ENCODE measurements at regions not wholly inside any gene's neighbourhood (a gene's known extent, or its start where the extent isn't known, plus 50 kb on each side); places are given as distances from the start of the nearest gene placed in this dataset.
"Not testable (repeated sequence)": the region's sequence is repeated elsewhere in the genome, so short reads cannot be mapped to it uniquely, and the experiment has no call there.

DNA sequence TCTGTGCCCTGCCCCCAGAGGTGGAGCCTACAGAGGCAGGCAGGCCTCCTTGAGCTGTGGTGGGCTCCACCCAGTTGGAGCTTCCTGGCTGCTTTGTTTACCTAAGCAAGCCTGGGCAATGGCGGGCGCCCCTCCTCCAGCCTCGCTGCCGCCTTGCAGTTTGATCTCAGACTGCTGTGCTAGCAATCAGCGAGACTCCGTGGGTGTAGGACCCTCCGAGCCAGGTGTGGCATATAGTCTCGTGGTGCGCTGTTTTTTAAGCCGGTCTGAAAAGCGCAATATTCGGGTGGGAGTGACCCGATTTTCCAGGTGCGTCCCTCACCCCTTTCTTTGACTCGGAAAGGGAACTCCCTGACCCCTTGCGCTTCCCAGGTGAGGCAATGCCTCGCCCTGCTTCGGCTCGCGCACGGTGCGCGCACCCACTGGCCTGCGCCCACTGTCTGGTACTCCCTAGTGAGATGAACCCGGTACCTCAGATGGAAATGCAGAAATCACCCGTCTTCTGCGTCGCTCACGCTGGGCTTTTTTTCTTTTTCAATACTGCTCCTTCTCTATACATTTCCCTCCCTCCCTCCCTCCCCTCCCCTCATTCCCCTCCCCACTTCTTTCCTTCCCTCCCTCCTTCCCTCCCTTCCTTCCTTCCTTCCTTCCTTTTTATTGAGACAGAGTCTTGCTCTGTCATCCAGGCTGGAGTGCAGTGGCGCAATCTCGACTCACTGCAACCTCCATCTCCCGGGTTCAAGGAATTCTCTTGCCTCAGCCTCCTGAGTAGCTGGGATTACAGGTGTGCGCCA is 197.1 kb upstream of the TBL1XR1 start:
- DNase-seq (ENCODE audit: low read depth): not testable (repeated sequence)

DNA sequence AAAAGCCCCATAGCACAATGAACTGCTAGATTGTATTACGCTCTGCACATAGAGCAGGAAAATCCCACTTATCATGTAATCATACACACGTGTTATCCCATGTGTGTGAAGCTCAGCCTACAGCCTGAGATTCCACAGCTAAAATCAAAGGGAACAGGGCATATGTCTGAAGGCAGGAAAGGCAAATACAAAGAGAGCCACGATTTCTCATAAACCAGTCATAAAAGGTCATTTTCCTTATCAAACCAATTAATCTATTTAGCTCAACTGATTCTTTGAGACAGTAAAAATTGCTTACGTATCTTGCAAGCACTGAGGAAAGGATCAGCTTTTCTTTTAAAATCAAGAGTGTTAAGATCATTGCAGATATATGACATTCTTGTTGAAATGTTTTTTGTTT is 199.5 kb upstream of the TBL1XR1 start:
- DNase-seq (ENCODE audit: low read depth): no peak

DNA sequence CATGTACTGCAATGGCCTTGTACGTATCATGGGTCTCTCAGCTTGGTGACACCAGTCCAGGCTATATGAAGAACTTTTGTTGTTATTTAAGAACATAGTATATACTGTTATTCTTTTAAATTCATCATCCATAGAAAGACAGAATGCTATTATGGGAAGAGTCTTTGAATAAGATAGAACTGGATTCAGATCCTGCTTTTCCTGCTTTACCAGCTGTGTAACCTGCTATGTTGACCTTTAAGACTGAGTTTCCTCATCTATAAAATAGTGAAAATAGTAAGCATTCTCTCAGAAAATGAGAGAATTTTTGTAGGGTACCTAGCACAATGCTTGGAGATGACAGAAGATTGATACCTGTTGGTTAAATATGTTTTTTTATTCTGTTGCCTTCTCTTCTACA is 204.1 kb upstream of the TBL1XR1 start:
- no peak for DNase-seq (ENCODE audit: low read depth)

DNA sequence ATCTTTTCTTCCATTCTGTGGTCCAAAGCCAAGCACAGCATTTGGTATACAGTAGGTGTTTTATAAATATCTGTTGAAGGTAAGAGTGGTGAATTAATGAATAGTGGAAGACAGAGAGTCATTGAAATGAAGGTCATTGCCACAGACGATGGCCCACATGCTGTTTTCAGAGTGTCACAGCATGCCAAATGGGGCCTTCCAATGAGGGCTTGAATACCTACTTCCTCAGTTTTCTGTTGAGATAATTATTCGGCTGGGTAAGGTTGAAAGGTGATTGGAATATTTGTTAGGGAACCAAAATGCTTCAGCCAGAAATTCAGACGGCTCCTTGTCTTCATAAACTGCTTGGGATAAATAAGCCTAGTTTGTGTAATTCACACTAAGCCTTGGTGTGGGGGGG is 205.3 kb upstream of the TBL1XR1 start:
- no peak for DNase-seq (ENCODE audit: low read depth)

DNA sequence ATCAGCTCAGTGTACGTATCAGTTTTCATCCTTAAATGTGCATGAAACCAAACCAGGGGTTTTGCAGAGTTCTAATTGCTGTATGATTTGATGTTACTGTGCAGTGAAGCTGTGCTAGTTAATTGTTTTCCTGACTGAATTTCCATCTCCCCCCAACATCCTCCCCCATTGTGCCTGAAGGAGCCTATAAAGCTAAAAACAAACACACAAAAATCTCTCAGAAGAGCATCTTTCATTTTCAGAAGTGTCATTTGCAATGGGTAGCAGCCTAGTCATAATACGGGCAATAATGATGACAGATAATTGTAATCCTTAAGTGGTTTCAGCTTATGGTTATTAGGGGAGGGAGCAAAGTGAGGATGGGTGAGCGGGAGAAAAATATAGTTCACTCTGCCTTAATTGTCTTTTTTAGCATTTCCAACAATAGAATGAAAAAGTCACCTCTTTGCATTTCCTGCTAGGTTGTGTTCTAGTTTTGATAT is 207.9 kb upstream of the TBL1XR1 start:
- DNase-seq (ENCODE audit: low read depth): no peak

DNA sequence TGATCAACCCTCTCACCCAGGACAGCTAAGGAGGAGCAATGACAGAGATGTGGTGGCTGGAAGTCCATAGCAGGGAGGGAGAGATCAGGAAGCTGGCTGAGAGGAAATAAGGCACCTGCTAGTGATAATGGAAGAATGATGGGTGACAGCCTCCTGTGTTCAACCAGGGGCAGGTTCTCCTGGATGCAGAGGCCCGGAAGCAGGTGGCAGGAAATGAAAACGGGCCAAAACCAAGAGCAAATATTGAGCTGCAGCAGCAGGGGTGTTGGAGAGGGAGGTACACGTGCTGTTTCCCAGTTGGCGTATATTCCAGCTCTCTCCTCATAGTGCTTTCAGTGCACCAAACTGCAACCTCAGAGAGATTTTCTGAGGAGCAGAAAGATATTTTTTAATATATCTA is 213.4 kb upstream of the TBL1XR1 start:
- DNase-seq (ENCODE audit: low read depth): no peak

DNA sequence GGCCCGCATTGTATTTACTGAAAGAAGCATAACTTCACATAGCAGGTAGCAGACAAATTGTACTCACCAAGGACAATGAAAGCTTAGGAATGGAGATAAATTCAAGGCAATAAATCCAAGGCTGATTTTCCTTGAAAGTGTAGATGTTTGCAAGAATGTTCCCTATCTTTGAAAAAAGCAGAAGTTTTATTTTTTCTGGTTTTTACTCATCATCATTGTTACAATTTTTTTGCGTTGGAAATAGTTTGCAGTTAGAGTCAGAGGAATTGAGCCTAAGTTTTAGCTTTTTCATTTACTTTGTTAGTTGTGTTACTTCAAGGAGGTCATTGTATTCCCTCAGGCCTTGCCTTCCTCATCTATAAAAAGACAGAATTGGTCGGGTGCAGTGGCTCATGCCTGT is 213.9 kb upstream of the TBL1XR1 start:
- no peak for DNase-seq (ENCODE audit: low read depth)

DNA sequence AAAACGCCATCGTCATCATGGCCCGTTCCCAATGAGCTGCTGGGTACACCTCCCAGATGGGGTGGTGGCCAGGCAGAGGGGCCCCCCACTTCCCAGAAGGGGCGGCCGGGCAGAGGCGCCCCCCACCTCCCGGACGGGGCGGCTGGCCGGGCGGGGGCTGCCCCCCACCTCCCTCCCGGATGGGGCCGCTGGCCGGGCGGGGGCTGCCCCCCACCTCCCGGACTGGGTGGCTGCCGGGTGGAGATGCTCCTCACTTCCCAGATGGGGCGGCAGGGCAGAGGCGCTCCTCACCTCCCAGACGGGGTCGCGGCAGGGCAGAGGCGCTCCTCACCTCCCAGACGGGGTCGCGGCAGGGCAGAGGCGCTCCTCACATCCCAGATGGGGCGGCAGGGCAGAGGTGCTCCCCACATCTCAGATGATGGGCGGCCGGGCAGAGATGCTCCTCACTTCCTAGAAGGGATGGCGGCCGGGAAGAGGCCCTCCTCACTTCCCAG is 215.4 kb upstream of the TBL1XR1 start:
- DNase-seq (ENCODE audit: low read depth): not testable (repeated sequence)

DNA sequence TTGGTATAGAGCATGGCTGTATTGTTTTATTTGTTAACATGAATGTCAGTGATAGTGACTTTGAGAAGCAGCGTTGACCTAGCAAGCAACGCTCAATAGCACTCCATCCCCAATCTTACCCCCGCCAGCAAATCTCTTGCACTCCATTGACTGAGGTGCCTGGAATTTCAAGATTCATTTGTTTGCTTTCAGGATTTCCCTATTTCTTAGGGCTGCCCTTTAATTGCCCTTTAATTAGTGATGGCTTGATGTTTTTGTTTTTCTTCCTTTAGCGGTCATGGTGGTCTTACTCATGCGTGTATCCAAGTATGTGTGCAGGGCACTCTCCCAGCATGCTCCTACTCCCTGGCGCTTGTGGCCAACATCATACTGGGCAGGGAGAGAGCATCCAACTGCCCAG is 216.8 kb upstream of the TBL1XR1 start:
- DNase-seq (ENCODE audit: low read depth): no peak

DNA sequence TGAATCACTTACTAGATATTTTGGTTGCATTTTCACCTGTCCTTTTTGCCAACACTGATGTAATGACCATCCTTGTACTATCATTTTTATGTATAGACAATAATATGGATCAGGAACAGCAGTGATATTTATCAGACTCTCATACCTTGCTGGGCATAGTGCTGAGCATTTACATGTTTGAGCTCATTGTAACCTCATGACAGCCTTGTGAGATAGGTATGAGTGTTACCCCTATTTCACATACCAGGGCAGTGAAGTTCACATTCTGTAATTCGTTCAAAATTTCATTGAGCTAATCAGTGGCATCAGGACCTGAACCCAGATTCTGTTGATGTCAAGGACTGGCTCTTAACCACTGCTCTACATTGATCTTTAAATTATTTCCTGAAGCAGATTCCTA is 221.5 kb upstream of the TBL1XR1 start:
- no peak for DNase-seq (ENCODE audit: low read depth)

DNA sequence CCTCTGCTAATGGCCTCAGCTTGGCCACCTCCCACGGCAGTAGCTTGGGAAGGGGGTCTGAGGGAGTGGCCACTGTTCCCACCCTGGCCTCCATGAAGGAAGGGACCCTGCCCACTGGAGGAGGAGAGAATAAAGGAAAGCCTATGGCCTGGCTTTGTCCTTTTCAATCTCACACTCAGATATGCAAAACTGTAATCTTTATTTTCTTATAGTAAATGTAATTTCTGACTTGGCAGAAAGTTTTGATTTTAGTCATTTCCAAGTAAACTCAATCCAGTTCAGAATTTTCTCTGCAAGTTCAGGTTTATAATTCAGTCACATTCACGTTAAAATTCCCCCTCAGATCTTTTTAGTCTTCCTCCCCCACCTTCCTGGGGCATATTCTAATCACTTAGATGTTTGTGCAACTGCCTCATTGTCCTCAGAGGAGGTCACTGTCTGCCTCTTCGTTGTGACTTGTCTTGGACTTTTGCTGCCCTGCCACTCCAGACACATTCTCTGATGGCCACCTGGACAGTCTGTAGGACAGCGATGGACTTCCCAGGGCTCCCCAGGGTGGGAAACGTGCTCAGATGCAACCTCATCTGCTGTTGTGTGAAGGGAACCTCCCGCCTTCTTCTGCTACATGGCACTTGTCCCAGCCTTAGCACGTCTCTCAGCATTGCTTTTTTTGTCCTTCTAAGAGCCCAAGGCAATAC is 222.8 kb upstream of the TBL1XR1 start:
- DNase-seq (ENCODE audit: low read depth): no peak

DNA sequence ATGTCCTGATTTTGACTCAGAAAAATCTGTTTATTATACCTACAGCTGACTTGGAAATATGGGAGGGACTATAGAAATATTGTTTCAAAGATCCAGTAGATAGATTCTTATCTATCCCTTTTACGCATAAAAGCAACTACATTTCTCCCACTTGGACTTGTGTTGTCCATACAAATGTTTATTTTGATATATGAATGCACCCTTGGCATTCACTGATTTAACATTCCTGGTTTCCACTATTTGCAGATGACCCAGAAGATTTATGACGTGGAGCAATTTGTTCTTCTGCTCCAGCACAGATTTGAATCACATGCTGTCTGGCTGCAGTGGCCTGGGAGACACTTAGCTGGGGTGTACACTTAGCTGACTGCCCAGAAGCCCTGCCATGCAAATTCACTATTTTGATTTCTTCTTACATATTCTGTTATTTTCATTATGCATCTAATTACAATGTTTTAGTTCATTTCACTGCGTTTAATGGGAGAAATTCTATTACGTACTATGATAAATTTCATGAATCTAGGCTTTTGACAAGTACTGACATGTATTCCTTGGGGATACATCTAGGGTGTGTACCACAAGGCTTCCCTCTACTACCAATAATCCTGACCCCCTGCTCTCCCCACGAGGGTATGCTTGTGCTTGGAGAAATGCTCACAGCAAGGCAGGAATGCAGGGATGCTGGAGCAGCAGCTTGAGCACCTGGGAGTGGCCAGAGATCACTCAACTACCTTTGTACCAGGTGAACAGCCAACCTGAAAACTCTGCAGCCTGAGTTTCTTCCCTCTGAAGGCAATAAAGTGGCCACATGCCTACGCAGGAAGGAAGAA is 223.6 kb upstream of the TBL1XR1 start:
- no peak for DNase-seq (ENCODE audit: low read depth)

DNA sequence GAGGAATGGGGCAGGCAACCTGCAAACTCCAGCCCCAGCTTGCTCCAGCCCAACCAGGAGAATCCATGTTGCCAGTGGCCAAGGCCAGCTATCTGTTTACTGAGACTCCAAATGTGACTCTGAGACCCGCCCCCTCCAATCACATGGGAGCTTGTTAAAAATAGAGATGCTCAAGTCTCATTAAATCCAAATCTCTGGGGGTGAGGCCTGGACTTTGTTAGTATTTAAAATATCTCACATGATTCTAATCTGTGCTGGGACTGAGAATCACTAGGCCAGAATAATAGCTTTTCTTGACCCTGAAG is 224.2 kb upstream of the TBL1XR1 start:
- DNase-seq (ENCODE audit: low read depth): no peak

DNA sequence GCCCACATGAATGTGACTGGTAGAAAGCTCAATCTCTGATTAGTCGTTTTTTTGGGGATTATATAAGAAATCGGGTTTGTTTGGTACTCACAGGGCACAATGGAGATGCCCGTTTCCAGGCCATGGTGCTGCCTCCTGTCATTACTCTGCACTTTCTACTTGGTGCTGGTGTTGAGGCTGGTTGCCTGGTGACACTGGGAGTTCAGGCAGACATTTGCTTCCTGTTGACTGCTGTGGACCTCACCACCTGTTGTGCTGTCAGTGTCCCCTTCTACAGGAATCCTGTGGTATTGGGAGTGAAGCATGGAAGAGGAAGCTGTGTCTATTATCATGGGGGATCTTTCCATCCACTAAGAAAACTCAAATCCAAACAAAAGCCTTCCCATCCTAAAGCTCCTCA is 227.2 kb upstream of the TBL1XR1 start:
- DNase-seq (ENCODE audit: low read depth): no peak

DNA sequence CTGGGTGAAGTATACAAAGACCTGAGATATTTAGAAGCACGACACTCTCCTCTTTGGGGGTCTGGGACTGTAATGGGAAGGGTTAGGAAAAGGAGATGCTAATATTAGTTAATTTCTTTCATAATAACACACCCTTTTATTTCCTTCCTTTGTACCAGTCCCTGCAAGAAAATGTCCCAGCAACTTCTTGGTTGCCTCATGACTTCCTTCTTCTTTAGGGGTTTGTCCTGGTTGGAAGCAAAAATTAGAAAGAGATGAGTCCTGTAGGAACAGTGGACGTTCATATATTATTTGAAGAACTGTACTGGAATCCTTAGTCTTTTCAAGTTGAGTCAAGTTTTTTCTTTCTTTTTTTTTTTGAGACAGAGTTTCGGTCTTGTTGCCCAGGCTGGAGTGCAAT is 227.8 kb upstream of the TBL1XR1 start:
- DNase-seq (ENCODE audit: low read depth): no peak

DNA sequence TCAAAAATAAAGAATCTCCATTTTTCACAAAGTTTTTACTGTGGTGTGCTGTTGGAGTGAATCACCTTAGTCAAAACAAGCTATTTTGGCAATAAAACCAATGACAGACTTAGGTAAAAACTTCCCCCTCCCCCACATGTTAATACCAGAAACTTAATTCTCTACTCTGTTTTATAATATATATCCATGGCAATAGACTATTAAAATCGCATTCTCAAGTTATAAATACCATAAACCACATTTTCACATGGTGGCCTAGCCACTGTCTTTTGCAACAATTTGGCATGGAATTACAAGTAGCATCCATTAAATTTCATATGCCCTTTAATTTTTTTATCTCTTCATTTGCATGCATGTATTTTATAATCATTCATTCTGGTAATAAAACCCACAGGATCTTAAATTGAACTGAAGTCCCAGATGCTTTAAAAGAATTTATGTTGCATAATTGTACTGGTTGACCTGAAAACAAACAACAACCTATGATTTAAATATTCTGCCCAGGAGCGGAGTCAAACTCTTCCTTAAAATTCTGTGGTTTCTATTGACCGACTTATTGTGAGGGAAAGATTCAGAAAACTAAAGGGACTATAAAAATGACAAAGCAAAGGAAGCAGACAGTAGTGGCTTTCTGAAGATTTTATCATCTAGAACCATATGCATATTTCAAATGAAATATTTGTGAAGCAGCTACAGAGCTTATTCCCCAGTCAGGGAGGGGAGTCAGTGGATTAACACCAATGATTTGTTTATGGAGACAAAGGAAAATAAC is 229.0 kb upstream of the TBL1XR1 start:
- no peak for DNase-seq (ENCODE audit: low read depth)

DNA sequence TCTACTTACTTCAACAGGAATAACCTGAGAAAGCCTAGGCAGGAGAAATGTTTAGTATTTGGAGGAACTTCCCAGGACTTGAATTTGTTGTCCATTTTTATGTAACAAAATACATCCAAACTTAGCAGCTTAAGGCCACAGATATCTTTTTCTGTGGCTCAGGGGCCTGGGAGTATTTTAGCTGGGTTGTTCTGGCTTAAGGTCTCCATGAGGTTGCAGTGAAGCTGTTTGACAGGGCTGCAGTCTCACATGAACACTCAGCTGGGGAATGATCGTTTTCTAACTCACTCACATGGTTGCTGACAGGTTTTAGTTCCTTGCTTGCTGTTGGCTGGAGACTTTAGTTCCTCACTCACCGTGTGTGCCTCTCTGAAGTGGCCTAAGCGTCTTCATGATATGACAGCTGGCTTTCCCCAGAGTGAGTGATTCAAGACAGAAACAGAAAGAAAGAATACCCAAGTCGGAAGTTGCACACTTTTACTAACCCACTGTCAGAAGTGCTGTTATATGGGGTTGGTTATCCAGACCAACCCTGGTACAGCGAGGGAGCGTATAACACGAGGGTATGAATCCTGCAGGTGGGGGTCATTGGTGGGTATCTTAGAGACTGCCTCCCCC is 229.7 kb upstream of the TBL1XR1 start:
- DNase-seq (ENCODE audit: low read depth): no peak

DNA sequence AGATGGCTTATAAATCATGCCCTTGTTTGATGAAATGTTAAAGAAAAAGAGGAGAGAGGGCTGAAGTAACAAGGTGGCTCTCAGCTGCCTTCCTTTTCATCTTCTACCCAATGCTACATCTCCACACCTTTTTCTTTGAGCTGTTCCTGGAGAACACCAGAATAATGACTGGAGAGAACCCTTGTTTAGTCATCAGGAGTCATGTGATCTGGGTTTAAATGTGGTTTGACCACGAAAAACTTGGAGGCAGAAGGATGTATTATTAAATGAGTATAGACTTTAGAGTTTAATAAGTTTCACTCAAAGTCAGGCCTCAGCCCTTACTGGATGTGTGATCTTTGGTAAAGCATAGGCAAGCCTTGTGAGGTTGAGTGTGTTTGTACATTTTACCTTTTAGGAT is 230.3 kb upstream of the TBL1XR1 start:
- DNase-seq (ENCODE audit: low read depth): no peak

DNA sequence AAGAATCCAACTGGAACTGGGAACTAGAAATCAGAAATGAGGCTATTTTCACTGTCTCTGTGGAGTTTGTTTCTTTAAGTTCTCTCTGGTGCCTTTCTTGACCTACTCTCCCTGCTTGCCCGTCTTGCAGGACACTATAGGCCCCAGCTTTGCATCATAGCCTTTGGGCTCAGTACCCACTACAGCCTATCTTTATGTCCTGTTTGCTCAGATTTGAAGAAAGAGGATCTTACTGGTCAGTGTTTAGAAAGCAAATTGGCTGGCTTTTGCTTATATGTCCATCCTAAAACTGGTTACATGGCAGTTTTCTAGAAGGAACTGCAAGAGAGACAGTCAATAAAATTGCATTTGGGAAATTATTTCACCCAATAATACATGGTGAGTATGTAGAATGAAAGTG is 231.8 kb upstream of the TBL1XR1 start:
- no peak for DNase-seq (ENCODE audit: low read depth)

DNA sequence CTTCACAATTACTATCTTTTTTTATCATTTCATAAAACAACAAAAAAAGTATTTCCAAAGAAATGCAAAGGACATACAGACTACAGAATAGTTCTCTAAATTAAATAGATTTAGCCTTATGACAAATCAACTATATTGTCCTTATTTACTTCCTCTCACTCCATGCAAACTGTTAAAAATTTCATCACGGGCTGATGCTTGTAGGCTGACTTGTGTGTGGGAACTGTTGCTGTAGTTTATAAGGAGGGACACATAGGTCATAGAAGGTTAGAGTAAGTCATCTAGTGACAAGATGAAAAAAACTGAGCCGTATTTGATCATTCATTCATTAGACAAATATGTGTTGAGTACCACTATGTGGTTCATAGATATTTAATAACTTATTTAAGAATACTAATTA is 232.5 kb upstream of the TBL1XR1 start:
- no peak for DNase-seq (ENCODE audit: low read depth)

DNA sequence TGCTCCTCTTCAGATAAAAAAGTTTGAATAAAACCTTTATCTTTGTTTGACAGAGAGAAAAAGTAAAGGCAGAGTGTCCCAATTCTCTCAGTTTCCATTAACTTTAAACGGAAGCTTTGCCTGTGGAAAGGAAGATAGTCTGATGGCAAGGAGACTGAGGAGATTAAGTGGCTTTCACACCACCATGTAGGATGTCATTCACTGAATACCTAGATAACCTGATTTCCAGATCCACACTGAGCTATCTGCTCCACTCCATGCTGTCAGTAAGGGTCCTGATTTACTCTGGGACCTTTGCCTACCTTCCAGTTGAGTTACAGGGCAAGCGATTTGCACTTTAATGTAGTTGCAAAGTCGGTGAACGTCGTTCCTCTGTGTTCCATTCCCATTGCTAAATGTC is 233.4 kb upstream of the TBL1XR1 start:
- no peak for DNase-seq (ENCODE audit: low read depth)
